ENCODE measurements at regions not wholly inside any gene's neighbourhood (a gene's known extent, or its start where the extent isn't known, plus 50 kb on each side); places are given as distances from the start of the nearest gene placed in this dataset.

DNA sequence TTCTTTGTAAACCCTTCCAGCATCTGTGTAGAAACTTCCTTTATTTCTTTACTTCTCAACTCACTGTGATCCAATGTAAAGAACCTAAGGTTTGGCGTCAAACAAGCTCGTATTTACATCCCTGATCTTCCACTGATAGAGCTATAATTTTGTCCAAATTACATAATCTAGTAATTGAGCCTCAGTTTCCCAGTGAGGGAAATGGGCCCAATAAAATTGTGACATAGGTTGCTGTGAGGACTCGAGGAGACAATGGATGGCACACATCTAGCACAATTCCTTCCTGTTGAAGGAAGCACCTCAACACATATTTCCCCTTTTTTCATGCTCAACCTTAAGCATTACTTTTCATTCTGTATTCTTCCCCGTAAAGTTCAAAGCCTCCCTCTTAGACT, 193.3 kb upstream of the BMPER start:
- TF ChIP-seq, protein P1, sequence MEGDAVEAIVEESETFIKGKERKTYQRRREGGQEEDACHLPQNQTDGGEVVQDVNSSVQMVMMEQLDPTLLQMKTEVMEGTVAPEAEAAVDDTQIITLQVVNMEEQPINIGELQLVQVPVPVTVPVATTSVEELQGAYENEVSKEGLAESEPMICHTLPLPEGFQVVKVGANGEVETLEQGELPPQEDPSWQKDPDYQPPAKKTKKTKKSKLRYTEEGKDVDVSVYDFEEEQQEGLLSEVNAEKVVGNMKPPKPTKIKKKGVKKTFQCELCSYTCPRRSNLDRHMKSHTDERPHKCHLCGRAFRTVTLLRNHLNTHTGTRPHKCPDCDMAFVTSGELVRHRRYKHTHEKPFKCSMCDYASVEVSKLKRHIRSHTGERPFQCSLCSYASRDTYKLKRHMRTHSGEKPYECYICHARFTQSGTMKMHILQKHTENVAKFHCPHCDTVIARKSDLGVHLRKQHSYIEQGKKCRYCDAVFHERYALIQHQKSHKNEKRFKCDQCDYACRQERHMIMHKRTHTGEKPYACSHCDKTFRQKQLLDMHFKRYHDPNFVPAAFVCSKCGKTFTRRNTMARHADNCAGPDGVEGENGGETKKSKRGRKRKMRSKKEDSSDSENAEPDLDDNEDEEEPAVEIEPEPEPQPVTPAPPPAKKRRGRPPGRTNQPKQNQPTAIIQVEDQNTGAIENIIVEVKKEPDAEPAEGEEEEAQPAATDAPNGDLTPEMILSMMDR (IDR thresholded peaks at IDR 0.05): no peak
- TF ChIP-seq POLR2A (IDR thresholded peaks at IDR 0.05): no peak

All from heart left ventricle (tissue), 13 donors.